ENCODE measurements at regions not wholly inside any gene's neighbourhood (a gene's known extent, or its start where the extent isn't known, plus 50 kb on each side); places are given as distances from the start of the nearest gene placed in this dataset.
A peak's percentile ranks its signal among the peaks of the same experiment; 100 is the strongest.
"Not testable (repeated sequence)": the region's sequence is repeated elsewhere in the genome, so short reads cannot be mapped to it uniquely, and the experiment has no call there.

- H3K4me1 Mint-ChIP-seq (ENCODE audit: low read depth), result no peaks in the 10 kb centered on the region
- H3K27me3 Mint-ChIP-seq (ENCODE audit: low read depth), result peaks cover 2% of the 10 kb centered on the region
- no peak for TF ChIP-seq CTCF (IDR thresholded peaks at IDR 0.05)
- H3K36me3 Mint-ChIP-seq (ENCODE audit: low read depth), result peaks cover 10% of the 10 kb centered on the region
- H3K4me3 Mint-ChIP-seq (ENCODE audit: unreplicated experiment), result no peak overlapping the region
- no peak overlapping the region for H3K27ac Mint-ChIP-seq (ENCODE audit: unreplicated experiment)
- peaks cover 45% of the 10 kb centered on the region for H3K9me3 Mint-ChIP-seq (ENCODE audit: low read depth)
- no peak for DNase-seq (ENCODE audit: low spot score)
These were observed 154.0 kb downstream of the ABHD5 start for GRCh38 chr3:43844757-43845156.

DNA sequence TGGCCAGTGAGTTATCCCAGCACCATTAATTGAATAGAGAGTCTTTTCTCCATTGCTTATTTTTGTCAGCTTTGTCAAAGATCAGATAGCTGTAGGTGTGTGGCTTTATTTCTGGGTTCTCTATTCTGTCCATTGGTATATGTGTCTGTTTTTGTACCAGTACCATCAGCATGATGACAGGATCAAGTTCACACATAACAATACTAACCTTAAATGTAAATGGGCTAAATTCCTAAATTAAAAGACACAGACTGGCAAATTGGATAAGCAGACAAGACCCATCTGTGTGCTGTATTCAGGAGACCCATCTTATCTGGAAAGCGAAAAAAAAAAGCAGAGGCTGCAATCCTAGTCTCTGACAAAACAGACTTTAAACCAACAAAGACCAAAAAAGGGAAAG lies 154.8 kb downstream of the ABHD5 start:
- H3K36me3 Mint-ChIP-seq (ENCODE audit: low read depth); DNase-seq (ENCODE audit: low spot score); H3K27ac Mint-ChIP-seq (ENCODE audit: unreplicated experiment); H3K27me3 Mint-ChIP-seq (ENCODE audit: low read depth); H3K4me1 Mint-ChIP-seq (ENCODE audit: low read depth); H3K4me3 Mint-ChIP-seq (ENCODE audit: unreplicated experiment): not testable (repeated sequence)
- H3K9me3 Mint-ChIP-seq (ENCODE audit: low read depth), result peaks cover 47% of the 10 kb centered on the region

DNA sequence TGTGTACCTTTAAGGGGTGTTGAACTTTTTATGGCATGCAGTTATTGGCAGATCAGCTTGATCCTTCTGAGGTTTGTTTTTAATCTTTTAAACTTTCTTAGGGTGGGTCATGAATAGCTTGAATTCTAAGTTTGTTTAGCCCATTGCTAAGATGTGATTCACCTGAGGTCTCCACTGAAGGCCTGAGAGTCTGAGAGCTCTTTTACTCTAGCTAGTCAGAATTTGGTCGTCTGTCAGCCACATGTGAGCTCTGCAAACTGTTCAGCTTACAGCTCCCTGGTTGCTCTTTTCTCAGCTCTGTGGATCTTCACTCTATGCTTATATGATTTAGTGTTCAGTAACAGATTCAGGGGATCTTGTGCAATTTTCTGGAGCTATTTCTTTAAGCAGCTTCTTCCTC lies 161.3 kb downstream of the ABHD5 start:
- H3K4me1 Mint-ChIP-seq (ENCODE audit: low read depth), result peaks cover 34% of the 10 kb centered on the region
- TF ChIP-seq CTCF (IDR thresholded peaks at IDR 0.05), result no peak
- DNase-seq (ENCODE audit: low spot score), result no peak
- H3K27ac Mint-ChIP-seq (ENCODE audit: unreplicated experiment), result peak overlapping the region; percentile 18
- H3K36me3 Mint-ChIP-seq (ENCODE audit: low read depth), result peaks cover 2% of the 10 kb centered on the region
- peaks cover 1% of the 10 kb centered on the region for H3K27me3 Mint-ChIP-seq (ENCODE audit: low read depth)
- H3K9me3 Mint-ChIP-seq (ENCODE audit: low read depth), result peaks cover 21% of the 10 kb centered on the region
- H3K4me3 Mint-ChIP-seq (ENCODE audit: unreplicated experiment), result no peak overlapping the region

GRCh38 chr3:43854283-43854682 lies 163.5 kb downstream of the ABHD5 start:
- Mint-ChIP-seq H3K36me3 (ENCODE audit: low read depth) (no peaks in the 10 kb centered on the region), H3K27me3 (ENCODE audit: low read depth) (peaks cover 1% of the 10 kb centered on the region), H3K9me3 (ENCODE audit: low read depth) (peaks cover 2% of the 10 kb centered on the region), H3K27ac (ENCODE audit: unreplicated experiment) (peak overlapping the region; percentile 67), H3K4me3 (ENCODE audit: unreplicated experiment) (peak overlapping the region; percentile 35), H3K4me1 (ENCODE audit: low read depth) (peaks cover 48% of the 10 kb centered on the region)
- DNase-seq (ENCODE audit: low spot score), result no peak
- no peak for TF ChIP-seq CTCF (IDR thresholded peaks at IDR 0.05)

- Mint-ChIP-seq H3K36me3 (ENCODE audit: low read depth) (no peaks in the 10 kb centered on the region), H3K4me1 (ENCODE audit: low read depth) (peaks cover 48% of the 10 kb centered on the region), H3K27ac (ENCODE audit: unreplicated experiment) (no peak overlapping the region), H3K9me3 (ENCODE audit: low read depth) (peaks cover 2% of the 10 kb centered on the region), H3K4me3 (ENCODE audit: unreplicated experiment) (no peak overlapping the region), H3K27me3 (ENCODE audit: low read depth) (peaks cover 1% of the 10 kb centered on the region)
- no peak for DNase-seq (ENCODE audit: low spot score)
- no peak for TF ChIP-seq CTCF (IDR thresholded peaks at IDR 0.05)
These were observed 164.2 kb downstream of the ABHD5 start for GRCh38 chr3:43854916-43855315.

- H3K36me3 Mint-ChIP-seq (ENCODE audit: low read depth), result no peaks in the 10 kb centered on the region
- H3K4me1 Mint-ChIP-seq (ENCODE audit: low read depth), result peaks cover 48% of the 10 kb centered on the region
- no peak overlapping the region for H3K27ac Mint-ChIP-seq (ENCODE audit: unreplicated experiment)
- no peaks in the 10 kb centered on the region for H3K9me3 Mint-ChIP-seq (ENCODE audit: low read depth)
- H3K27me3 Mint-ChIP-seq (ENCODE audit: low read depth), result no peaks in the 10 kb centered on the region
- H3K4me3 Mint-ChIP-seq (ENCODE audit: unreplicated experiment), result no peak overlapping the region
- peak; percentile 82 for TF ChIP-seq CTCF (IDR thresholded peaks at IDR 0.05)
- no peak for DNase-seq (ENCODE audit: low spot score)
These were observed 165.0 kb downstream of the ABHD5 start for GRCh38 chr3:43855674-43856299.

All from chondrocyte (in vitro differentiated cells).